Erythroblast (primary cell): ENCODE measurements at regions not wholly inside any gene's neighbourhood (a gene's known extent, or its start where the extent isn't known, plus 50 kb on each side); places are given as distances from the start of the nearest gene placed in this dataset.

Source experiments
- DNase-seq, 2 experiments: peaks; one replicate each; lab custom pipeline; 2025; lab: John Stamatoyannopoulos, UW
- GATA1 ChIP-seq: IDR thresholded peaks from 2 replicates; pipeline ENCODE4 v1.6.1; 2011; ENCODE audit warnings: low read depth, mild to moderate bottlenecking, control low read depth, low read length, moderate library complexity
- POLR2A ChIP-seq: IDR thresholded peaks from 2 replicates; pipeline ENCODE4 v1.6.1; 2011; ENCODE audit warnings: mild to moderate bottlenecking, low read length

DNA sequence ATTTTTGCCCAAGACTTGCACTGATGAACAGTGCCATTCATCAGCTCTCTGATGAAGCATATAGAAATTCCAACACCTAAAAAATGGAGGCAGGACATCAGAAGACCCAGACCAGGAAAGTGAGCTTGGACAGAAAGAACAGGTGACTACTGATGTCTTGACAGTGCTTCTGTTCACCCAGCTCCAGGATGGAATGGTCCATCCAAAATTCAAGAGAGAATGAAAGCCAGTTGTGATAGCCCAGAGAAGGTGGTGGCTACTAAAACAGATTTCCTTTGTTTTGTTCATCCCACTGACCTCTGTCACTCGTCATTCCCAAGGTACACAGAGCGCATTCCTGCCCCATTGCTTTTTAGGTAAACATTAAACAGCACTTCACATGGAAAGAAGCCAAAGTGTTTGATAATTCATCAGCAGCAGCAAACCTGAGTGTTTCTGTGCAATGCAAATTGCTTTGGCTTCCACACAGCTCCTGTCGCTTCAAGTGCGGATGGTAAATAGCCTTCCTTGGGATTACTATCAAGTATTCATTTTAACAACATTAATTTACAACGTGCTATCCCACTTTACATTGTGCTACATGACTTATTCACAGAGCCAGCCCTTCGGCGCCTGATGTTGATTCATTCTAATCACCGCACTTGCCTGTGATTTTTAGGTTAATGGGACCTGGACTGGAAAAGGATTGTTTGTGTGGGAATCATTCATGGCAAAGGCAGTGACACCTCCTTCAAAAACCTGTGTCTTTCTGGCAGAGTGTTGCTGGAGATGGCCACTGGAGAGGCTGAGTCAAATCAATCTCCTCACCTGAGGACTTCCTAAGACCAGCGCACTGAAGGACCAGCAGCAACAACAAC is 65.1 kb upstream of the TOX3 start:
- no peak for DNase-seq
- TF ChIP-seq POLR2A (no peak), GATA1 (no peak)

DNA sequence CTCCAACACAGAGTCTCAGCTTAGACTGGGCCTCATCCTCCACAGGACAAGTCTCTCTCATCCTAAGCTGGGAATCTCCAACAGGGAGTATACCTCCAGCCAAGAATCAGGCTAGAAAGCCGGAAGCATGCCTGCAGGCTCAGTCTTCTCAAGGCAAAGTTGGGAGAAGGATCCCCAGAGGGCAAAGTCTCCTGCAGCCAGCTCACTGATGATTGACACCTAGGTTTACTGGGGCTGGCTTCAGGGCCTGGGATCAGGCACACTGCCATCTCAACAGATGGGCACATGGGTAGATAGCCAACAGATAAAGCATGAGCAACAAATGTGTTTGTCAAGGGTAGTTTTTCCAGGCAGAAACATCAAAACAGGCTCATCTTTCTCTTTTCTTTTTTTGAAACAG is 56.1 kb upstream of the TOX3 start:
- no peak for DNase-seq
- TF ChIP-seq POLR2A, result no peak
- no peak for TF ChIP-seq GATA1

DNA sequence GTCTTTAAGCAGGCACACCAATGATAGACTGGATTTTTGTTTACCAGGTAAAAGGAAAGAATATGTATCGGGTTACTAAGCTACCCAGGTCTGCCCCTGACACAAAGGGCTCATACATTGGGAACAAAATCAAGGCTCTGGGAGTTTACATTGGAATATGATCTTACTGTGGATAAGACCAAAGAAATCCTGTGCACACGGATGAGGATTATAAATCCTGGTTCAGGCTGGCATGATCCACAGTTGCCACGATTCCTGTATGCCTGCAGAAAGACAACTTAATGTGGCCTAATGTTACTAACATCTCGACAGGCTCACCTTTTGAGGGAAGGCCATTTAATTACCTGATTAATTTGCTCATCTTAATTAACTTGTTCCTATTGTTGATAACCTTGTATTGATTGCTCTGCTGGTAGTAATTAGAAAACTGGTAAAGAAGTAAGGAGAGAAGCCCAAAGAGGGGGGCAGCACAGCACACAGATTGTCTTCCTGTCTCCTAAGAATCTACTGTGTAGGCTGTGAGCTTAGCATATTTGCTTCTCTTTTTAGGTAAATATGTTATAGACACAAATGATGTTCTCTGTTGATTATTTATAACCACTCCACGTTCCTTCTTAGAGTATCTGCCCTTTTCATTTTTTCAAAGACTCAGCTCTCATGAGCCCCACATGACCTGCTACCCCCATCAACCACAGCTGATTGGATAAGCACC is 51.0 kb upstream of the TOX3 start:
- no peak for DNase-seq
- TF ChIP-seq POLR2A (no peak), GATA1 (no peak)

- DNase-seq, result peak in 1 of 2 experiments; percentile 1
Measured at GRCh38 chr16:52597073-52597771, 50.3 kb upstream of the TOX3 start.

More at GRCh38 chr16:52597073-52597771, 50.3 kb upstream of the TOX3 start:
- TF ChIP-seq GATA1 (no peak), POLR2A (no peak)
